Hematopoietic multipotent progenitor cell treated with erythropoietin and hydrocortisone succinate and interleukin-3 and kit ligand, for 6 days (in vitro differentiated cells): ENCODE measurements at regions not wholly inside any gene's neighbourhood (a gene's known extent, or its start where the extent isn't known, plus 50 kb on each side); places are given as distances from the start of the nearest gene placed in this dataset.

Experiments used
- DNase-seq: peaks from one replicate; pipeline ENCODE4 v3.0.0-alpha.2; 2015

DNA sequence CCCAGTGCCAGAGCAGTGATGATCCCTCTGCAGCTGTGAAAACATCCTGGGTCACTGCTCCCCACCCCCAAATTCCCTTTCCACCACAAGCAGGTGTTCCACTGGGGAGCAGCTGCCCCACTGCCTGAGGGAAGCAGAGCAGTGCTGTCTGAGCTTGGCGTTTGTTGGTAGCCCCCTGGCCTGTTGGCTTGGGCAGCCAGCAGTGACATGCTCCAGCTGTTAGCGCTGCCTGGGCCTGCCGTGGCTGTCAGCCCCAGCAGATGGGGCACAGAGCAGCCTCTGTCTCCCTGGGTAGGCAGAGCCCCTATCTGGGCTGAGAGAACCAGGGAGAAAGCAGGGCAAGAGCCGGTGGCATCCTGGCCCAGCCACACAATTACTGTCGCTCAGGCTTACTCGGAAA is 247.7 kb downstream of the GLI2 start:
- DNase-seq: no peak

GRCh38 chr2:120984046-120984445 is 248.4 kb downstream of the GLI2 start:
- DNase-seq: no peak

GRCh38 chr2:120984452-120985173 is 248.9 kb downstream of the GLI2 start:
- DNase-seq: no peak

- no peak for DNase-seq
Observed at GRCh38 chr2:120985174-120985996, 249.7 kb downstream of the GLI2 start.

DNA sequence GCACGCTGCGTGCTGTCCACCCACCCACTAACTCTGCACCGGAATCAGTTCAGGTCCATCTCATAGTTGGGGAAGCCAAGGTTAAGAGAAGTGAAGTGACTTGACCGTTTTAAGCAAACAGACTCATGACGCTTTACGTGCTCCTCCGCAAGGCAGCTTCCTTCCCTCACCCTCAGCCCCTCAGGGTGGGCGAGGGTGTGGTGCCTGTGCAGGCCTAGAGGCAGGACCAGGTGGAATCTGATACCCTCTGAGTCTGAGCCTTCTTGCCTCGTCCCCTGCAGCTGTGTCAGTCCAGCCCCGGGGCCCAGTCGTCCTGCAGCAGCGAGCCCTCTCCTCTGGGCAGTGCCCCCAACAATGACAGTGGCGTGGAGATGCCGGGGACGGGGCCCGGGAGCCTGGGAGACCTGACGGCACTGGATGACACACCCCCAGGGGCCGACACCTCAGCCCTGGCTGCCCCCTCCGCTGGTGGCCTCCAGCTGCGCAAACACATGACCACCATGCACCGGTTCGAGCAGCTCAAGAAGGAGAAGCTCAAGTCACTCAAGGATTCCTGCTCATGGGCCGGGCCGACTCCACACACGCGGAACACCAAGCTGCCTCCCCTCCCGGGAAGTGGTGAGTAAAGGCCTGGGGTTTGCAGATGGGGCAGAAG is 250.5 kb downstream of the GLI2 start:
- no peak for DNase-seq

DNA sequence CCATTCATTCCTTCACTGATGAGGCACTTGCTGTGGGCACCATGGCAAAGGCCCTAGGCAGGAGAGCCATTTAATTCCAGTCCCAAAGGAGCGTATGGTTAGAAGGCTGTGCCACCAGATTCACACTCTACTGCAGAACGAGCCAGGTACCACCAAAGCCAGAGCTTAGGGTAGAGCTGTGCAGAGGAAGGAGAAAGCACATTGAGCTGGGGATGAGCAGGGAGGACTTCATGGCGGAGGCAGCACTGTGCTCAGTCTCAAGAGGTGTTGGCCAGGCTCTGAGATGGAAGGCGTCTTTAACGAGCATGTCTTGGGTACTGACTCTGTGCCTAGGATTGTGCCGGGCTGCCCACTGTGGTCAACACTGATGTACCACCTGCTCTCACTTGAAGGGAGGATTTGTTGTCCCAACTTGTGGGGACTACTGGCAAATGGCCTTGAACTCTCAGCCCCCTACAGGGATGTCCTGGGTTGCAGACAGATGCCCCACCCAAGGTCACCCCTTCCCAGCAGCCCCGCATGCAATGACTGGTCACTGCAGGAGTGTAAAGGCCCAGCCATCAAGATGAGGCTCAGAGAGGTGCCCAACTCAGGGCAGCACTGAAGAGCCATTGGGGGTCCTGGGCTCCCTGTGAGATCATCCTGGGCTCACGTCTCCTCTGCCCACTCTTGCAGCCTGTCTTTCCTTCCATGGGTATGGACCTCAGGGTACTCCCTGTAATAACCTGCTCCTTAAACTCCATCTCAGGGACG is 251.4 kb downstream of the GLI2 start:
- no peak for DNase-seq

GRCh38 chr2:120988051-120988699 is 252.5 kb downstream of the GLI2 start:
- no peak for DNase-seq

DNA sequence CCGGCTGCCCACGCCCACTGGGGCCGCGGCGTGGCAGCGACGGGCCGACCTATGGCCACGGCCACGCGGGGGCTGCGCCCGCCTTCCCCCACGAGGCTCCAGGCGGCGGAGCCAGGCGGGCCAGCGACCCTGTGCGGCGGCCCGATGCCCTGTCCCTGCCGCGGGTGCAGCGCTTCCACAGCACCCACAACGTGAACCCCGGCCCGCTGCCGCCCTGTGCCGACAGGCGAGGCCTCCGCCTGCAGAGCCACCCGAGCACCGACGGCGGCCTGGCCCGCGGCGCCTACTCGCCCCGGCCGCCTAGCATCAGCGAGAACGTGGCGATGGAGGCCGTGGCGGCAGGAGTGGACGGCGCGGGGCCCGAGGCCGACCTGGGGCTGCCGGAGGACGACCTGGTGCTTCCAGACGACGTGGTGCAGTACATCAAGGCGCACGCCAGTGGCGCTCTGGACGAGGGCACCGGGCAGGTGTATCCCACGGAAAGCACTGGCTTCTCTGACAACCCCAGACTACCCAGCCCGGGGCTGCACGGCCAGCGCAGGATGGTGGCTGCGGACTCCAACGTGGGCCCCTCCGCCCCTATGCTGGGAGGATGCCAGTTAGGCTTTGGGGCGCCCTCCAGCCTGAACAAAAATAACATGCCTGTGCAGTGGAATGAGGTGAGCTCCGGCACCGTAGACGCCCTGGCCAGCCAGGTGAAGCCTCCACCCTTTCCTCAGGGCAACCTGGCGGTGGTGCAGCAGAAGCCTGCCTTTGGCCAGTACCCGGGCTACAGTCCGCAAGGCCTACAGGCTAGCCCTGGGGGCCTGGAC is 253.2 kb downstream of the GLI2 start:
- no peak for DNase-seq

- no peak for DNase-seq
Observed at GRCh38 chr2:120989512-120990441, 254.1 kb downstream of the GLI2 start.

GRCh38 chr2:120990451-120990871 is 254.8 kb downstream of the GLI2 start:
- no peak for DNase-seq

DNA sequence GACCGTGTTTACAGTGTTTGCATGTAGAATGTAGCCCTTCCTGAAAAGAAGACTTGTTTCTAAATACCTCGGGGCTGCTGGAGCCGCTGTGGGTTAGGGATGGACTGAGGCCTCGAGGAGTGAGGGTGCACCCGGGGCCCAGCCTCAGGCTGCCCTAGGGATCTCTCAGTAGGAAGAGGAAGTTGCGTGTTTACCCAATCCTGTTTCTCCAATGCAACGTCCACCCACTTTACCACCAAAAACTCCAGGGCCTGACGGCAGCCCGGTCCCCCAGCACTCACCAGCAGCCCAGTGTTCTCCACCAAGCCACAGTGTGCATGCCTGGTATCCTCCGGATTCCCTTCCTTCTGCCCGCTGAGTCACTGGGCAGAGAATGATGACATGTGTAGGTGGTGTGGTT is 255.8 kb downstream of the GLI2 start:
- DNase-seq: no peak

GRCh38 chr2:120992791-120993555 is 257.3 kb downstream of the GLI2 start:
- no peak for DNase-seq

DNA sequence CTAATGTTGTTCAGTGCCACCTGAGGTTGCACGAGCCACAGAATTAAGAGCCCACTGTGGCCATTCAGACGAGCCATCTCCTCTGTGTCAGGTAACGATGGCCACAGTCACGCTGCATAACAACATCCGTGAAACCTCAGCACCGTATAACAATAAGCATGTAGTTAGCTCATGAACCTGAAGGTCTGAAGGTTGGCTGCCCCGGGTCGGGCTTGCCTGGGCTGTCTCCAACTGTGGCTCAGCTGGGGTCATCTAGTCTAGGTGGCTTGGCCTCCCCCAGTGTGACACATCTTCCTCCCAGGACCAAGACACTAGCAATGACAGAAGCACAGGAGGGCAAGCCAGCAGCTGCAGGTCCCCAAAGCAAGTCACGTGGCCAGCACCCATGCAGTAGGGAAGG is 258.0 kb downstream of the GLI2 start:
- no peak for DNase-seq

GRCh38 chr2:120994301-120994995 is 258.8 kb downstream of the GLI2 start:
- DNase-seq: no peak

- no peak for DNase-seq
Observed at GRCh38 chr2:120995152-120995551, 259.5 kb downstream of the GLI2 start.

DNA sequence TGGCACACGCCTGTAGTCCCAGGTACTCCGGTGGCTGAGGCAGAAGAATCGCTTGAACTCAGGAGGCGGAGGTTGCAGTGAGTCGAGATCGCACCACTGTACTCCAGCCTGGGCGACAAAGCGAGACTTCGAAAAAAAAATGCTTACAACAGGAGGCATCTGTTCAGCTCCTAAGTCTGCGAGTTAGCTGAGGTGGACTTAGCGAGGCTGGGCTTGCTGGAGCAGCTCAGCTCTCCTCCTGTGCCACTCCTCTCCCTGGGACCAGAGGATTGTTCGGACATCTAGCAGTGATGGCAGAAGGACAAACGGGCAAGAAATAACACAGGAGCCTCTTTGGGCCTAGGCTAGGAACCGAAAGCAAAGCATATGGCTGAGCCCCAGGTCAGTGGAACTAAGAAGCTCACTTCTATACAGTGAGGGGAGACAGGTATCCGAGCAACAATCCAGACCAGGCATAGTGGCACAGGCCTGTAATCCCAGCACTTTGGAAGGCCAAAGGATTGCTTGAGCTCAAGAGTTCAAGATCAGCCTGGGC is 260.1 kb downstream of the GLI2 start:
- no peak for DNase-seq

- DNase-seq: no peak
Observed at GRCh38 chr2:120999377-121000097, 263.9 kb downstream of the GLI2 start.

- no peak for DNase-seq
Observed at GRCh38 chr2:121000804-121001203, 265.1 kb downstream of the GLI2 start.
